IPS-18a (cell line): ENCODE measurements at regions not wholly inside any gene's neighbourhood (a gene's known extent, or its start where the extent isn't known, plus 50 kb on each side); places are given as distances from the start of the nearest gene placed in this dataset.

Source experiments
- H3K27ac ChIP-seq: one replicate; pipeline ENCODE4 v1.5.1; 2013; ENCODE audit warnings: low read length
- H3K27me3 ChIP-seq: one replicate; pipeline ENCODE4 v1.6.1; 2013; ENCODE audit warnings: mild to moderate bottlenecking, low read length; ENCODE audit not compliant: control insufficient read depth, insufficient read depth
- H3K36me3 ChIP-seq: one replicate; pipeline ENCODE4 v1.6.1; 2013; ENCODE audit warnings: low read depth, low read length; ENCODE audit not compliant: control insufficient read depth
- H3K4me1 ChIP-seq: one replicate; pipeline ENCODE4 v1.6.1; 2013; ENCODE audit warnings: low read depth, low read length; ENCODE audit not compliant: control insufficient read depth
- H3K4me3 ChIP-seq: one replicate; pipeline ENCODE4 v1.5.1; 2013; ENCODE audit warnings: low read length
- H3K9ac ChIP-seq: one replicate; pipeline ENCODE4 v1.6.1; 2013; ENCODE audit warnings: mild to moderate bottlenecking, low read length, moderate library complexity
- H3K9me3 ChIP-seq: one replicate; pipeline ENCODE4 v1.6.1; 2013; ENCODE audit warnings: low read depth, low read length; ENCODE audit not compliant: control insufficient read depth

DNA sequence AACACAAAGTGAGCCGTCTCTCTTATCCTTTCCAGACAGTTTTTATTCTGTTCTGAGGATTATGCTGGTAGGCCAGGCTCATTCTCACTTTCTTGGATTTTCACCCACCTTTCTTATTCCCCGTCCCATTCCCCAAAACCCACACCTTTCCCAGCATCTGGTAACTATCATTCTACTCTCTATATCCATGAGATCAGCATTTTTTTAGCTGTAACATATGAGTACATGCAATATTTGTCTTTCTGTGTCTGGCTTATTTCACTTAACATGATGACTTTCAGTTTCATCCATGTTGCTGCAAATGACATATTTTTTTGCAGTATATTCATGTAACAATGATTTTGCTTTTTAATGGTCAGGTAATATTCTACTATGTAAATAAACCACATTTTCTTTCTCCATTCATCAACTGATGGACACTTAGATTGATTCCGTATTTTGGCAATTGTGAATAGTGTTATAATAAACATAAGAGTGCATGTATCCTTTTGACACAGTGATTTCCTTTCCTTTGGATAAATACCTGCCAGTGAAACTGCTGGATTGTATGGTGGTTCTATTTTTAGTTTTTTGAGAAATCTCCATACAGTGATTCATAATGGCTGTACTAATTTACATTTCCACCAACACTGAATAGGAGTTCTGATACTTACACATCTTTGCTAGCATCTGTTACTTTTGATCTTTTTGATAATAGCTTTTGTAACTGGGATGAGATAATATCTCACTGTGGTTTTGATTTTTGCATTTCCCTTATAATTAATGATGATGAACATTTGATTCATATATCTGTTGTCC is 289.3 kb downstream of the RPRM start:
- H3K9me3 ChIP-seq: no peaks in the 10 kb centered on the region
- no peak overlapping the region for H3K27ac ChIP-seq
- no peaks in the 10 kb centered on the region for H3K27me3 ChIP-seq
- no peak overlapping the region for H3K4me3 ChIP-seq
- H3K36me3 ChIP-seq: no peaks in the 10 kb centered on the region
- H3K4me1 ChIP-seq: no peaks in the 10 kb centered on the region
- no peak overlapping the region for H3K9ac ChIP-seq

DNA sequence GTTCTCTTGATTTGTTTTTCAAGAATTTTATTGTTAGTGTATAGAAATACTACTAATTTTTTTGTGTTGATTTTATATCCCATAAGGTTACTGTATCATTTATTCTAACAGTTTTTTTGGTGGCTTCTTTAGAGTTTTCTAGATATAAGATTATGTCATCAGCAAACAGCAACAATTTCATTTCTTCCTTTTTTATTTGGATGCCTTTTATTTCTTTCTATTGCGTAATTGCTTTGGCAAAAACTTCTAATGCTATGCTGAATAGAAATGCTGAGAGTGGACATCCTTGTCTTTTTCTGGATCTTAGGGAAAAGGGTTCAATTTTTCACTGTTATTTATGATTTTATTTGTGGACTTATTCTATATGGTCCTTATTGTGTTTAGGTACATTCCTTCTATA is 298.8 kb downstream of the RPRM start:
- H3K27ac ChIP-seq: no peak overlapping the region
- no peak overlapping the region for H3K9ac ChIP-seq
- no peaks in the 10 kb centered on the region for H3K4me1 ChIP-seq
- H3K36me3 ChIP-seq: no peaks in the 10 kb centered on the region
- no peak overlapping the region for H3K4me3 ChIP-seq
- no peaks in the 10 kb centered on the region for H3K9me3 ChIP-seq
- H3K27me3 ChIP-seq: no peaks in the 10 kb centered on the region

DNA sequence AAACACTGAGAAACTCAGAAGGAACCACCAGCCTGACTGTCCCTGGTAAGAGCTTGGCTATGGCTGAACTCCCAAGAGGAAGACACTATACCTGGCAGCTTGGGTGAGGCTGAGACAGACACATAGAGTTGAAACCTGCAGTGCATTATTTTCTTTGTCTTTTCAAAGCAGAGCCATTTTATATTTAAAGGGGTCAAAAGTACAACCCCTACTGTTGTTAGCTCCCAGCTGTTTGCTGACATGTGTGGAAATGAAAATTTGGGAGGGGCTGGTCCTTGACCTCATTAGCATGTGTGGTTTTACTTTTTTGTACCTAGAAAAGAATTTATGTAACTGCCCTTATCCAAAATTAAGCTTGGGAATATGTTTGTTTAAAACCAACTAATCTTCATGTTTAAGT is 309.0 kb downstream of the RPRM start:
- Histone ChIP-seq H3K9ac (no peak overlapping the region), H3K27ac (no peak overlapping the region), H3K36me3 (no peaks in the 10 kb centered on the region), H3K27me3 (no peaks in the 10 kb centered on the region), H3K4me3 (no peak overlapping the region), H3K4me1 (no peaks in the 10 kb centered on the region), H3K9me3 (no peaks in the 10 kb centered on the region)

DNA sequence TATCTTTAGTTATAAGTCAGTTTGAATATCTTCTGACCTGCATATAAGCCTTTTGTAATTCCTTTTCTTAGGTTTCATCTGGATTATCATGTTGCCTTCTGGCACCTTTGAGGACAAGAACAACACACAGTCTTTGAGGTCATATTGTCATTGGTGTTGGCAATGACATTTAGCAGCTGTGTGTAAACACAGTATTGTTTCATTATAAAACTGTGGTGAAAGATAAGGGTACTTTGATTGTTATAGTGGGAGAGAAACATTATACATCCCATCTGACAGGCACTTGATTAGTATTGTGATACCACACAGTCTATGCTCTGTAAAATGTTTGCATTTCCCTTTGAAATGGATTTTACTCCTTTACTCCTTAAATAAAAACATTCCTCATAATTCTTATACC is 313.5 kb downstream of the RPRM start:
- no peaks in the 10 kb centered on the region for H3K27me3 ChIP-seq
- no peak overlapping the region for H3K9ac ChIP-seq

DNA sequence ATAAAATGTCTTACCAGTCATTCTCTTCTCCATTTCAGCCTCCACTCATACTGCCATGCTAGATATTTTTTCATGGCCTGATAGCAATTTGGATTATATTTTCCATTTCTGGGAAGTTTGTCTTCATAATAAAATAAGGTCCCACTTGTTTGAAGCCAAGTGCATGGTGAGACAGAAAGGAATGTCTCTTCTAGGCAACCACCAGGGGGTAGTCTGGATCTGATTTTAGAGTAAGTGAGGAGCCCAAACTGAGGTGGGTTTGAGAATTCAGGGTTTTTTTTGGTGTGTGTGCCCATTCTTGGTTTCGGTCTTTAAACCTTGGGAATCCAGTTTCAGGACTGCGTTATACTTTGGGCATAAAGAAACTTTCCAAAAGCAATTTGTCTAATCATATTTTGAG is 315.5 kb downstream of the RPRM start:
- Histone ChIP-seq H3K27ac (no peak overlapping the region), H3K4me3 (no peak overlapping the region), H3K9ac (no peak overlapping the region), H3K27me3 (no peaks in the 10 kb centered on the region), H3K4me1 (no peaks in the 10 kb centered on the region), H3K9me3 (no peaks in the 10 kb centered on the region), H3K36me3 (no peaks in the 10 kb centered on the region)

More for the DNA sequence above, 313.5 kb downstream of the RPRM start:
- H3K36me3 ChIP-seq: no peaks in the 10 kb centered on the region
- H3K27ac ChIP-seq: no peak overlapping the region
- H3K9me3 ChIP-seq: no peaks in the 10 kb centered on the region
- H3K4me3 ChIP-seq: no peak overlapping the region
- no peaks in the 10 kb centered on the region for H3K4me1 ChIP-seq

DNA sequence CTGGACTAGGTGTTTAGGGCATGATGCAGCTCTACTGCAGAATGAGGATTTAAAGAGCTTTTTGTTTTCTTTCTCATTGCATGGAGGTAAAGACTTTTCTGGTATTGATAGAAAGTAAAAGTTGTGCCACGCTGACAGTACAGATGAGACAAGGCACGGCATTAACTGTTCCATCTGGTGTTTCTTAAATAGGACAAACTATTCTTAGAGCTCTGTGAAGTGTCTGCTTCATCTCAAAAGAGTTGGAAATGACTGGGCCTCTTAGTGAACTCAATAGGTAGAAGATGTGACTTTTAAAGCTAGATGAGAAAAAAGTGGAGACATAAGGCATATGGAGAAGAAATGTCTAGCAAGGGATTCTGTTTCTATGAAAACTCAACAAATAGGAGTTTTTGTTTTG is 321.8 kb downstream of the RPRM start:
- Histone ChIP-seq H3K27ac (no peak overlapping the region), H3K27me3 (no peaks in the 10 kb centered on the region), H3K4me3 (no peak overlapping the region), H3K4me1 (no peaks in the 10 kb centered on the region), H3K9ac (no peak overlapping the region), H3K36me3 (no peaks in the 10 kb centered on the region), H3K9me3 (no peaks in the 10 kb centered on the region)

DNA sequence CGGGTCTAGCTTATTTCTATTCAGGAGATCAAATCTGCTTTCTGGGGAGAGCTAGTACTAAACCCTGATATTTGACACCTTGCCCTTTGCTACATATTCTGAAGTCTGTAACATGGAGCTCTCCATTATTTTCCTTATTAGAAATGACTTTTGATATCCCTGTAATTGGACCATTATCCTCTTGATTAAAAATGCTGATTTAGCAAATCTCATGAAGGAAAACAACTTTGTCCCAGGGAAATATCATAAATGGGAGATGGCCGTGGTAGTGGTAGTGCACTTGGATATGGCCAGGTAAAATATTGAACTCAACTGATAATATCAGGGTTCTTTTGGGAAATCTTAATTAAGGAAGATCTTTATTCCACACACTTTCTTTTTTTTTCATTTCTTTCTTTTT is 326.5 kb downstream of the RPRM start:
- H3K9ac ChIP-seq: no peak overlapping the region
- H3K27me3 ChIP-seq: no peaks in the 10 kb centered on the region
- no peaks in the 10 kb centered on the region for H3K4me1 ChIP-seq
- no peak overlapping the region for H3K27ac ChIP-seq
- H3K36me3 ChIP-seq: no peaks in the 10 kb centered on the region
- no peak overlapping the region for H3K4me3 ChIP-seq
- no peaks in the 10 kb centered on the region for H3K9me3 ChIP-seq

DNA sequence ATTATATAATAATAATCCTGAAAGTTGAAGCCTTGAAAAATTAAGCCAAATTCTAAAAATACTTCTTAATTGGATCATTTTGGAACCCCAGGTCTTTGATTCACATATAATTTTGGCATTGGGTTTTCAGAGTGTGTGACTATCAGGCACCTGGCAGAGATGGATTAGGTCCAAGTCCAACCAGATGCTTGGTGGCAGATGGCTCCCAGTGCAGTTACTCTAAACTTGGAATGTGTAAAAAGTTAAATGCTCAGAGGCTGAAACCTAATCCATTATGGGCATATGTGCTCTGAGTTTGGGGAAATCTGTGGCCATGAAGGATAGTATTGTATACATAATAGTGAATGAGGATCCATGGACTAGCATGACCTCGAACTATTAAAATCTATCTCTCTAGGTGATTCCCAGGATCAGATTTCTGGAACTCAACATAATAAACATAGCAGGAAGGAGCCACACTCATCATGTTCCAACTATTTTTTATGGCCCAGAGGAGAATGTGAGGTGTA is 333.0 kb downstream of the RPRM start:
- H3K9me3 ChIP-seq: no peaks in the 10 kb centered on the region
- no peaks in the 10 kb centered on the region for H3K27me3 ChIP-seq
- H3K4me3 ChIP-seq: no peak overlapping the region
- no peak overlapping the region for H3K9ac ChIP-seq
- H3K36me3 ChIP-seq: no peaks in the 10 kb centered on the region
- H3K4me1 ChIP-seq: no peaks in the 10 kb centered on the region
- no peak overlapping the region for H3K27ac ChIP-seq

DNA sequence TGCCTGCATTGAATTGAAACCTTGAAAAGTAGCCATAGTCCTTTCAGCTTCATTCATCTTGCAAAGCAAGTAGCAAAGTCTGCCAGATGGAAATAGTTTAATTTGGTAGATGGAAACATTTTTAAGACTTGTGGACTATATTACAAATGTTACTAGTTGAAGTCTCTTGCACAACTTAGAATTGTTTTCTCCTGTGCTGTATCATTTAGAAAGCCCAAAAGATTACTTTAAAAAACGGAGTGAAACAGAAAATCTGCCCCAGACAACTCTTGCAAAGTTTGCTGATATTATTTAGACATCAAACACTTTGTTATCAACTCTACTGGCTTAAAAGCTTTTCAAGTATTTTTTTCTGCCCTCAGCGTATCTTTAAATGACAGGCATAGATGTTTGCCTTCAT is 335.0 kb downstream of the RPRM start:
- no peaks in the 10 kb centered on the region for H3K9me3 ChIP-seq
- H3K27me3 ChIP-seq: no peaks in the 10 kb centered on the region
- no peaks in the 10 kb centered on the region for H3K4me1 ChIP-seq
- H3K36me3 ChIP-seq: no peaks in the 10 kb centered on the region
- H3K27ac ChIP-seq: no peak overlapping the region
- no peak overlapping the region for H3K4me3 ChIP-seq
- H3K9ac ChIP-seq: no peak overlapping the region

DNA sequence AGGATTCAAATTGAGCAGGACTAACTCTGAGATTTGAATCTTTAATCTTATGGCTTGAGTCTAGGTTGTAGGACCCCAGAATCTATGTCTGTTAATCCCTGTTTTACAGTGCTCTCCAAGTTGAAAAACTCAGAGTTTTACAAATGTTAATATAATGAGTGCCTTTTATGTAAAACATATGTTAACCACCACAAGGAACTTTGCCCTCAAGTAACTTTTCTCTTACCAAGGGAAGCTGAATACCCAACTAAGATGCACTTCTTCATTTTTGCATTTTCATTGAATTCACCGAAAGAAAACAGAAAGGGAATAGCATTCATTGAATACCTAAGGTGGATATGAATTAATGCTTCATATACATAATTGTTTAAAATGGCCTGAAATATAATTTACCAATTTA is 338.1 kb downstream of the RPRM start:
- Histone ChIP-seq H3K27ac (no peak overlapping the region), H3K27me3 (no peaks in the 10 kb centered on the region), H3K4me1 (no peaks in the 10 kb centered on the region), H3K9ac (no peak overlapping the region), H3K36me3 (no peaks in the 10 kb centered on the region), H3K4me3 (no peak overlapping the region), H3K9me3 (no peaks in the 10 kb centered on the region)

DNA sequence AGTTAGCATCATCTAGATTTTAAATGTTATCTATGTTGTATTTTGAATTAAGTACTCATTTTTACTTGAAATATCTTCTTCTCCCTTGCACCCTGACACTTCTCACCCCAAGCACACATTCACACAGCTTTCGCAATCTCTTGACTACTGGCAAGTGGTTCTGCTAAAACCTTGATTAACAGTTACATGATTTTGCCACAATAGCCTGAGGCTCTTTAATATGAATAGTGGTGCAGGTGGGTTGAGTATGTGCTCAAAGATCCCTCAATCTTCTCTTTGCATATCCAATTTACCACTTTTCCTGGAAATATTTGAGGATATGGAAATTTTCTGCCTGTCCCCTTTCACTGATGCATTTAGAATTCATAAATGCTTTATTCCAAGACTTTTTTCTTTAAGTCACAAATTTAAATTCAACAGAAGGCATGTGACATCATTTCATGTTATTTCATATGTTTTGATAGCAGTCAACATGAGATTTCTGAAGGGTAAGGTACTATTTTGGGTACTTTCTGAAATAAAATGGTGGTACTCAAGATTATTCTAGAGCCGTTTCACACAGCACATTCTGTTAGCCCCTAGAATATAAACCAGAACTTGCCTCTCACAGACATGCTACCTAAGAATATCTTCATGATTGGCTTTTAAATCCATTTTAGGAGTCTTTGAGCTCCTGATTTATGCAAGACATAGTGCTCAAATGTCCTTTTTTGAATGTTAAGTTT is 339.7 kb downstream of the RPRM start:
- Histone ChIP-seq H3K9me3 (no peaks in the 10 kb centered on the region), H3K4me3 (no peak overlapping the region), H3K27ac (no peak overlapping the region), H3K4me1 (no peaks in the 10 kb centered on the region), H3K27me3 (no peaks in the 10 kb centered on the region), H3K9ac (no peak overlapping the region), H3K36me3 (no peaks in the 10 kb centered on the region)

DNA sequence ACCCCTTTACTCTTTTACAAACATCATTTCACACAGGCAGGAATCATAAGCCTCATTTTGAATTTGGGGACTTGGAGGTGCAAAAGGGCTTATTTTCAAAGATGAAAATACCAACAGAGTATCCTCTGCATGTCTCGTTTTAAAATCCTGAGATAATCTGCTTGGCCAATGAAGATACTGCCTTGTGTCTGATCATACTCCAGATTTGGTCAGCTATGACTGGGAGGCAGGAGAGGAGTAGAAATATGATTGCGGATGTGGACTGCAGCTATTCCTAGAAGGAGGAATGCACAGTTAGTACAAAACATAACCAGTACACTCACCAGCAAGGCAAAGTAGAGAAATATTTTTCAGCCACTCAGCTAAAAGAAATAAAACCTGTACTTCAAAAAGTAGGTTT is 342.3 kb downstream of the RPRM start:
- Histone ChIP-seq H3K9ac (no peak overlapping the region), H3K4me1 (no peaks in the 10 kb centered on the region), H3K27ac (no peak overlapping the region), H3K27me3 (no peaks in the 10 kb centered on the region), H3K4me3 (no peak overlapping the region), H3K9me3 (no peaks in the 10 kb centered on the region), H3K36me3 (no peaks in the 10 kb centered on the region)
